HG03432 (cell line): ENCODE measurements at regions not wholly inside any gene's neighbourhood (a gene's known extent, or its start where the extent isn't known, plus 50 kb on each side); places are given as distances from the start of the nearest gene placed in this dataset.

Source experiments
- ATAC-seq: cut with Tn5 transposase; IDR thresholded peaks from one replicate; pipeline ENCODE4 v1.9.1; 2021; ENCODE audit warnings: mild to moderate bottlenecking, moderate library complexity; ENCODE audit not compliant: unreplicated experiment

GRCh38 chr6:47934023-47934422, 152.2 kb downstream of the OPN5 start:
- no peak for ATAC-seq

- no peak for ATAC-seq
Measured at GRCh38 chr6:47932575-47932974, 150.7 kb downstream of the OPN5 start.

- no peak for ATAC-seq
Measured at GRCh38 chr6:47924001-47924400, 142.2 kb downstream of the OPN5 start.

GRCh38 chr6:47922391-47922790, 140.6 kb downstream of the OPN5 start:
- ATAC-seq, result no peak

- no peak for ATAC-seq
Measured at GRCh38 chr6:47919875-47920274, 138.0 kb downstream of the OPN5 start.

GRCh38 chr6:47917811-47918210, 136.0 kb downstream of the OPN5 start:
- no peak for ATAC-seq

DNA sequence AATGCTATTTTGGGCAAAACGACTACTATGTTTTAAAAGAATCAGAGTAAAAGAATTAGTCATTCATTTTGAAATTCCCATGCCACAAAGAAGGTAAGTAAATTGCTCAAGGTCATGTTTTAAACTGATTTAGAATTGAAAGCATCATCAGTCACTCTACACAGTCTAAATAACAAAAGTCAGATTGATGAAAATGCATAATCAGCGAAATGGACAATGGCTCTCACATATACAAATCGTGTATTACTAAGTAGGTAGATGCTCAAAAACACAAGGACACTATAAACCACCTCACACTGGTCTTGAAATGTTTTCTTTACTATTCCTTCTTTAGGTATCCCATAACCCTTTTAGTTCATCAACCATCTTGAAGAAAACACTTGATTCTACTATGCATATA, 135.4 kb downstream of the OPN5 start:
- no peak for ATAC-seq

DNA sequence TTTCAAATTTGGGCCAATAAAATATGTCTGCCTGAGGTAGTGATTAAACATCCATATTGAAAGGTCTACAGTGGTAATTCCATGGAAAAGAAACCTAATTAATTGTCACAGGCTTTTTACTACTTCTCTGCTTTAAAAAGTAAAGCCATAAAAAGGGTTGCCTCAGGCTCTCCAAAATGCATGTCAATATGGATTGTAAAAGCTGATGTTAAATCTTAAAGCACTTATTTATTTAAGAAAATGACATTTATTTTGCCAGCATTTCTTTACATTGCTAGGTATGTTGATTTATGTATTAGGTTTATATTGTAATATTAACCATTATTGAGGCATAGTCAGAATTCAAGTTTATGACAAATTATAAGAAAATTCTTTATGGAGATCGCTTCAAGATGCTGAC, 133.2 kb downstream of the OPN5 start:
- no peak for ATAC-seq

GRCh38 chr6:47908271-47908670, 126.4 kb downstream of the OPN5 start:
- no peak for ATAC-seq

DNA sequence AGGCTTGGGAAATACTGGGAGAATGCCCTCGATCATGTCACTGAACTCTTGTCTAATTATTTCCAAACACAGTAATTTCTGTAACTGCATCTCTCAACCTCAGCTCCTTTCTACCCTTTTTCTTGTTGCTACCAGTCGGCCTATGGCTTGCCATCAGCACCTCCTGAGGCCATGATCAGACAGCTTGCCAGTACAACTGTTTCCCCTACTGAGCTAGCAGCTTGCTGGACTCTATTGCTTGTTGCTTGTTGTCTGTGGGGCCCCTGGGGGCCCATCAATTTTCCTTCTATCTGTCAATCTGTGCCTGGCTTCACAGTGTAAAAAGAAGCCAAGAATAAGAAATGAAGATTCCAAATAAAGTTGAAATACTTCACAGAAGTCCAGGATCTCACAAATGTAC, 123.9 kb downstream of the OPN5 start:
- no peak for ATAC-seq

DNA sequence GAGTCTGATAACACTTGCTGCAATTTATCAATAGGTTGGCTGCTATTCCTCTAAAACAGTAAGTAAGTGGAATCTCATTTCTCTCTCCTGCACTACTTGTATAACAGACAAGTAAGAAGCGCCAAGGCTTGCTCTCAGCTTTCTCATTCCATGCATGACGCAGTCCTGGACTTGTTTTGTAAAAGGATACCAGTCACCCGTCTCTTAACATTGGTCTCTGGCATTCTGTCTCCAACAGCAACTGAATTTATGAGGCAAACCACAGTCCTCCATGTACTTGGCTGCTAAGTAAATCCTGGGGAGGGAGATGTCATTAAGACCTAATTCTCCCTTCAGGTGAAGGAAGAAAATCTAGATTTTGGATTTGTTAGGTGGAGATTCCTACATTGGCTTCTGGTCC, 115.4 kb downstream of the OPN5 start:
- ATAC-seq, result no peak

GRCh38 chr6:47890326-47890875, 108.6 kb downstream of the OPN5 start:
- ATAC-seq, result no peak

- ATAC-seq, result no peak
Measured at GRCh38 chr6:47879015-47879414, 97.2 kb downstream of the OPN5 start.
